ENCODE measurements at regions not wholly inside any gene's neighbourhood (a gene's known extent, or its start where the extent isn't known, plus 50 kb on each side); places are given as distances from the start of the nearest gene placed in this dataset.

DNA sequence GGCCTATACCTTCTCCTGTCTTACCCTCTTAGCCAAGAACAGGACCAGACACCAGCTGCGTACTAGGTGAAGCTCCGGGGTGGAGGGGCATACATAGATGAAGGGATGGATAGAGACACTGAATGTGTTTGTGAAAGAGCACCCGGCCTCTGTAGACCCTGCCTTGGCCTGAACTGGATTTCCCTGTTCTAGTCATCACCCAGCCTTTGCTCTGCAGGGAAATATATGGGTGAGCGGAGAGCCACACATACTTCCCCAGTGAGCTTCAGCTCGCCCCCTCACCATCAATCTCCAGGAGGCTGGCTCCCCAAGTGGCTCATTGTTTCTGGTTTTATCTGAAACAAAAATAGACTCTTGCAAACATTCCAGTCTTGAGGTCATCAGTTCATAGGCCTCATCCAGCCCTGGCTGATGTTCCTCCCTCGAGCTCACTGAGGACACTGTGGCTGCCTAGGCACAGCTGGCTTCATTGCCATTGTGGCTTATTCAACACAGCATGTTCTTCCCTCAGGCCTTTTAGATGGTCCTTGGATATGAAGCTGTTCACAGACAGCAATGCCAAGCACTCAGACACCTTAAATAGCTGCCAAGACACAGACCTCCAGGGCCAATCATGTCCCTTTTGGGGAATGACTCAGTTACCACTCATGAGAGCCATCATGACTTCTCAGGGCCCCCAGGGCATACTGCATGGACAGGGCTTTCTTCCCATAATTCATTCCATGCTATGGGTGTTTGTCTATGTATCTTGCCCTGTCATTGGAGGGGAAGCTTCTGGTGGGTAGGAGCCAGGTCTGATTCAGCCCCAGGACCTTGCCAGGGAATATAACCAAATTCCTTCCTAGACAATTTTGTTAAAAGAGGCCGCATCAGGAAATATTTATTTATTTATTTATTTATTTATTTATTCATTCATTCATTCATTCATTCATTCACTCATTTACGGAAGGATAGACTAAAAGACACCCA lies 82.4 kb downstream of the TTC32 start:
- TF ChIP-seq, protein P1, sequence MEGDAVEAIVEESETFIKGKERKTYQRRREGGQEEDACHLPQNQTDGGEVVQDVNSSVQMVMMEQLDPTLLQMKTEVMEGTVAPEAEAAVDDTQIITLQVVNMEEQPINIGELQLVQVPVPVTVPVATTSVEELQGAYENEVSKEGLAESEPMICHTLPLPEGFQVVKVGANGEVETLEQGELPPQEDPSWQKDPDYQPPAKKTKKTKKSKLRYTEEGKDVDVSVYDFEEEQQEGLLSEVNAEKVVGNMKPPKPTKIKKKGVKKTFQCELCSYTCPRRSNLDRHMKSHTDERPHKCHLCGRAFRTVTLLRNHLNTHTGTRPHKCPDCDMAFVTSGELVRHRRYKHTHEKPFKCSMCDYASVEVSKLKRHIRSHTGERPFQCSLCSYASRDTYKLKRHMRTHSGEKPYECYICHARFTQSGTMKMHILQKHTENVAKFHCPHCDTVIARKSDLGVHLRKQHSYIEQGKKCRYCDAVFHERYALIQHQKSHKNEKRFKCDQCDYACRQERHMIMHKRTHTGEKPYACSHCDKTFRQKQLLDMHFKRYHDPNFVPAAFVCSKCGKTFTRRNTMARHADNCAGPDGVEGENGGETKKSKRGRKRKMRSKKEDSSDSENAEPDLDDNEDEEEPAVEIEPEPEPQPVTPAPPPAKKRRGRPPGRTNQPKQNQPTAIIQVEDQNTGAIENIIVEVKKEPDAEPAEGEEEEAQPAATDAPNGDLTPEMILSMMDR (IDR thresholded peaks at IDR 0.05; ENCODE audit: extremely low read depth, missing control alignments) = no peak
- no peak for DNase-seq (ENCODE audit: low spot score)

DNA sequence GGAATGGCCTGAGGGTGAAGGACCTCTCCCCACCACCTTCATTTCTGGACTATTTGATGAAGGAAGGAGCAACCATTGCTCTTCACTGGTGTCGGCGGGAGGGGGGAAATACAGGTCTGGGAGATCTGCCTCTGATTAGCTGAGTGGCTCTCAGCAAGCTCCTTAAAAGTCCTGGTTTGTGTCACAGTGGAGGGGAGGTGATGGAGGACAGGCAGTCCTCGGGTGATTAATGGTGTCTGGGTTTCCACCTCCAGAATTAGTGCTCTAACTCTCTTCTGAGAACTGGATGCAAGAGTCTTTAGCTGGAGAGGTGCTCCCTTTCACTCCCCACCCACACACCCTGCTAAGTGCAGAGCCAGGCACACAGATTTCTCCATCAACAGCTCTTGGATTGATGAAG lies 83.2 kb downstream of the TTC32 start:
- TF ChIP-seq, protein P1 (IDR thresholded peaks at IDR 0.05; ENCODE audit: extremely low read depth, missing control alignments) = no peak
- no peak for DNase-seq (ENCODE audit: low spot score)

DNA sequence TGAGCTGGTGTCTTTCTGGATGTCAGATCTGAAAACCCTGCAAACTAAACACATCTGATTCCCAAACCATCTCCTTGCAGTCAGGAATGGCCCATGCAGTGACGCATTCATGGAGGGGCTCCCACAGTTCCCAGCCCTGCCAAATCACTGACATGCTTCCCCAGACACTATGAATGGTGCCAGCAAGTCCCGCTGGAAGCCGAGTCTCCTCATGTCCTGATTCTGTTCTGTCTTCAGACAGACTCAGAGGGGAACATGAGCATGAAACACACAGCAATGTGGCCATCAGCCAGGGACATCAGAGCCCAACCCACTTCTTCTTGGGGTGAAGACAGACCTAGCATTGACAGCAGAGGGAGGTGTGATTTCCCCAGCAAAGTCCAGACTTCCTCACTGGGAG lies 83.7 kb downstream of the TTC32 start:
- no peak for DNase-seq (ENCODE audit: low spot score)
- TF ChIP-seq, protein P1 (IDR thresholded peaks at IDR 0.05; ENCODE audit: extremely low read depth, missing control alignments) = no peak

DNA sequence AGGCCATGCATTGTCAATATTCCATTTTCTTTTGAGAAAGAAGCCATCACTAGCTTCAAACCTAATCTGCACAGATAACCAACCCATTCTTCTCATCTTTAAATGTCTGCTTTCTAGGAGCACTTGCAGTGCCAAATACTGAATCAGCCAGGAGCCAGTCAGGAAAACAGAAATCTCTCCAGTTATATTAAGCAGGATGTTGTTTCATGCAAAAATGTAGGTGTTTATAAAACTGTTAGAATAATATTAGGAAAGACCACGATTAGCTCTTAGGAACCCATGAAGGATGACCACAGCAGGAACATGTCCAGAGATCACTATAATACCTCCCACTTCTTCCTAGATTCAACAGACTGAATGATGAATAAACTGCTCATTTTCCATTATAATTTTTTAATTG lies 86.0 kb downstream of the TTC32 start:
- TF ChIP-seq, protein P1 (IDR thresholded peaks at IDR 0.05; ENCODE audit: extremely low read depth, missing control alignments) = no peak
- no peak for DNase-seq (ENCODE audit: low spot score)

DNA sequence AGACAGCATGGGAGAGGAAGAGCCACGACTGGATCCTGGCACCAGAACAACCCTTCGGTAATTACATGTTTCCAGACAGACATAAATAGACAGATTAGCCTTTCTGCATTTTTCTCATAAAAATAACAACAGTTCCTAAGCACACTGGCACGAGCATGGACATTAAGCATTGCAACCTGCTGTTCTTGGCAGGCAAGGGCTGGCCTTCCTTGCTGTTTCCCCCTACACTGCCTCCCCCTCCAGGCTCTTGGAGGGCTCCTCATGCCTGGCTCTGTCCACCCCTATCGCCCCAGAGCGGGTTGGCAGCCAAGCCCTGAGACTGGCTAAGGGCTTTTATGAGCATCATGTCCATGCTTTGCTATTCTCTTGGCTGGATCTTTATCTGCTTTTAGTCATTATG lies 89.6 kb downstream of the TTC32 start:
- TF ChIP-seq, protein P1 (IDR thresholded peaks at IDR 0.05; ENCODE audit: extremely low read depth, missing control alignments) = no peak
- DNase-seq (ENCODE audit: low spot score) = no peak

DNA sequence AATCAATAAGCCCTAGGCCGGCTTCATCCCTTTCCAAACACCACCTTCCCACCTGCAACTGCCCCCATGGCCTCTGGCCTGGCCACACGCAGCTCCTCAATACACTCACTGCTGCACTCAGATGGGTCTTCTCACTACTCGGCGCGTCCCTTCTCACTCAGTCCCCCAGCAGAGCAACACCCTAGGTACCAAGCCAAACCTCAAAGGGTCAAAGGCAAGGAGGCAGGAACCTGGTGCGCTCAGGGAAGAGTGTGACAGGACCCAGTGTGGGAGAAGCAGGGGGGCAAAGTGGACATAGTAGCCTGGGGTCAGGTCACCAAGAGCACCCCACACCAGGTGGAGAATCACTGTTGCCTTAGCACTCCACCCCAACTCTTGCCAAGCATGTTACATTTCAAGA lies 90.6 kb downstream of the TTC32 start:
- TF ChIP-seq, protein P1 (IDR thresholded peaks at IDR 0.05; ENCODE audit: extremely low read depth, missing control alignments) = no peak
- DNase-seq (ENCODE audit: low spot score) = no peak

DNA sequence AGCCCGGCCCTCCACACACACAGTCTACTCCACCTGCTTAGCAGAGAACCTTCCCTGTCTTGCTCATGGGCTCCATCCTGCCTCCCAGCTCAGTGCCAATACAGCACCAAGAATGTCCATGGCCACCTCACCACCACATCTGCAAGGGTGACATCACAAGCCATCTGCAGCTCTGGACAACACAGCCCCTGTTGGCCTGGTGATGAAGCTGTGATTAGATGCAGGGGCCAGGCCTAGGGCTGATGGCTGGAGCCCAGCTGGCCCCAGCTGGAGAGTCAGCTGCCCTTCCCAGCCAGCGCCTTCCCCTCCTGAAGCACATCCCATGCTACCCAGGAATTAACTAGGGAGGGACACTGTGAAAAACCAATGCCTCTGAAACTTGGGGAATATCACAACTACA lies 91.1 kb downstream of the TTC32 start:
- TF ChIP-seq, protein P1 (IDR thresholded peaks at IDR 0.05; ENCODE audit: extremely low read depth, missing control alignments) = no peak
- DNase-seq (ENCODE audit: low spot score) = no peak

All from GM20000 (cell line).